ENCODE measurements at regions not wholly inside any gene's neighbourhood (a gene's known extent, or its start where the extent isn't known, plus 50 kb on each side); places are given as distances from the start of the nearest gene placed in this dataset.

DNA sequence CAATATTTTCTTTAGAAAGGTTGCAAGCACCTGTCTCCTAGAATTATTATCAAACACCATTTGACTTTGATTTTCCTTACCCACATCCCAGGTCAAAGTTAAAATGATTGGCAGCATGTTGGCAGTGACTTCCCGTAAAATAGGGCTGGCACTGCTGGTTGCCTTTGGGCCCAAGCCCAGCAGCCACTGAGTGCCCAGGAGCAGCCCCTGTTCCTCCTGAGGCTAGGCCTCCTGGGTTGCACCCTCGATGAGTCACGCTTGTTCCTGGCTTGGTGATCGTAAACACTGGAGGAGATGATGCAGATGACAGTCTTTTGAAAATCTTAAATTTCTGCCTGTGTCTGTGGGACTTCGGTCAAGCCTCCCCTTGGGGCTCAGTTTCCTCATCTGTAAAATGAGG, 290.0 kb downstream of the TLE3 start:
- Histone ChIP-seq H3K4me3 (no peak overlapping the region), H3K27me3 (no peaks in the 10 kb centered on the region), H3K27ac (no peak overlapping the region), H3K4me1 (ENCODE audit: insufficient read depth) (no peaks in the 10 kb centered on the region), H3K36me3 (no peaks in the 10 kb centered on the region), H3K9me3 (no peaks in the 10 kb centered on the region)
- TF ChIP-seq POLR2A (IDR thresholded peaks at IDR 0.05) (no peak), EP300 (IDR thresholded peaks at IDR 0.05) (no peak)
- TF ChIP-seq, protein P1, sequence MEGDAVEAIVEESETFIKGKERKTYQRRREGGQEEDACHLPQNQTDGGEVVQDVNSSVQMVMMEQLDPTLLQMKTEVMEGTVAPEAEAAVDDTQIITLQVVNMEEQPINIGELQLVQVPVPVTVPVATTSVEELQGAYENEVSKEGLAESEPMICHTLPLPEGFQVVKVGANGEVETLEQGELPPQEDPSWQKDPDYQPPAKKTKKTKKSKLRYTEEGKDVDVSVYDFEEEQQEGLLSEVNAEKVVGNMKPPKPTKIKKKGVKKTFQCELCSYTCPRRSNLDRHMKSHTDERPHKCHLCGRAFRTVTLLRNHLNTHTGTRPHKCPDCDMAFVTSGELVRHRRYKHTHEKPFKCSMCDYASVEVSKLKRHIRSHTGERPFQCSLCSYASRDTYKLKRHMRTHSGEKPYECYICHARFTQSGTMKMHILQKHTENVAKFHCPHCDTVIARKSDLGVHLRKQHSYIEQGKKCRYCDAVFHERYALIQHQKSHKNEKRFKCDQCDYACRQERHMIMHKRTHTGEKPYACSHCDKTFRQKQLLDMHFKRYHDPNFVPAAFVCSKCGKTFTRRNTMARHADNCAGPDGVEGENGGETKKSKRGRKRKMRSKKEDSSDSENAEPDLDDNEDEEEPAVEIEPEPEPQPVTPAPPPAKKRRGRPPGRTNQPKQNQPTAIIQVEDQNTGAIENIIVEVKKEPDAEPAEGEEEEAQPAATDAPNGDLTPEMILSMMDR (IDR thresholded peaks at IDR 0.05): no peak
- WGBS, 3 donors: 69 to 78% (median 75%) methylated on average over 5 of the region's 5 CpGs
- intact Hi-C loops (cut with DNase I): no loop called here
- DNase-seq: no peak

DNA sequence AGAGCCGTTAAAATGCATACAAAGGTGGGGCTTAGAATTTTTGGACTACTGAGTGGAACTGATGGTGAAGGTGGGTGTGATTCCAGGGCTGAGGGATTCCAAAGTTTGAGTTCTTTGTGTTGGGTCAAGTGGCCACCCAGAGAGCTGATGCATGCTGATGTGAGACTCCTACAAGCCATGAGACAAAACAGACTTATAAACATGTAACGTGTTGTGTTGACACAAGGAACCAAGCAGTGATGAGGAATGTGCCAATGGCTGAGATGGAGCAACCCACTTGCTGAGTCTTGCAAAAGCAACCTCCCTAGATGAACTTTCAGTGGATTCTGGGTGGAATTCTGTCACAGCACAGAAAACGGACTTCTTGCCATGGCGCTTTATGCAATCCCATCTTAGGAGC, 289.0 kb downstream of the TLE3 start:
- intact Hi-C loops (cut with DNase I): no loop called here
- Histone ChIP-seq H3K36me3 (no peaks in the 10 kb centered on the region), H3K4me3 (no peak overlapping the region), H3K4me1 (ENCODE audit: insufficient read depth) (no peaks in the 10 kb centered on the region), H3K27ac (no peak overlapping the region), H3K27me3 (no peaks in the 10 kb centered on the region), H3K9me3 (no peaks in the 10 kb centered on the region)
- DNase-seq: no peak
- TF ChIP-seq, protein P1 (IDR thresholded peaks at IDR 0.05): no peak
- TF ChIP-seq POLR2A (IDR thresholded peaks at IDR 0.05): no peak
- TF ChIP-seq EP300 (IDR thresholded peaks at IDR 0.05): no peak
- 77 to 85% (median 83%) methylated on average over 4 of the region's 4 CpGs for WGBS, 3 donors

DNA sequence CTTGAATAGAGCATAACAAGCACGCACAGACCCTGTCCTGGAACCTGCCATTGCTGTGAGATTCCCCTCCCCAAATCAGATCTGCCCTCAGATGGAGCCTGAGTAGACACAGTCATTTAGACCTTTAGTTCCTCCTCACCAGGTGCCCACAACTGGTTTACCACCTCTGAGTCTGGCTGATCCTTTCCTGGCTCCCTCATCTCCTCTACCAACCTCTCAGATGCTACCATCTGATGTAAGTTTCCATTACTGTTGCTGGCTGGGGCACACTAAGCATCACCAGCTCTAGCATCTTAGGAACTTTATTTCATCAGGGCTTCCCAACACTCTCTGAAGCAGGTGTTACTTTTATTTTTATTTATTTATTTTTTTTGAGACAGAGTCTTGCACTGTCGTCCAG, 288.3 kb downstream of the TLE3 start:
- intact Hi-C loops (cut with DNase I): no loop called here
- Histone ChIP-seq H3K4me1 (ENCODE audit: insufficient read depth) (no peaks in the 10 kb centered on the region), H3K4me3 (no peak overlapping the region), H3K36me3 (no peaks in the 10 kb centered on the region), H3K27ac (no peak overlapping the region), H3K9me3 (no peaks in the 10 kb centered on the region), H3K27me3 (no peaks in the 10 kb centered on the region)
- WGBS, 3 donors: 85 to 93% (median 90%) methylated on average over 2 of the region's 2 CpGs
- no peak for DNase-seq
- TF ChIP-seq EP300 (IDR thresholded peaks at IDR 0.05): no peak
- TF ChIP-seq, protein P1 (IDR thresholded peaks at IDR 0.05): no peak
- TF ChIP-seq POLR2A (IDR thresholded peaks at IDR 0.05): no peak

DNA sequence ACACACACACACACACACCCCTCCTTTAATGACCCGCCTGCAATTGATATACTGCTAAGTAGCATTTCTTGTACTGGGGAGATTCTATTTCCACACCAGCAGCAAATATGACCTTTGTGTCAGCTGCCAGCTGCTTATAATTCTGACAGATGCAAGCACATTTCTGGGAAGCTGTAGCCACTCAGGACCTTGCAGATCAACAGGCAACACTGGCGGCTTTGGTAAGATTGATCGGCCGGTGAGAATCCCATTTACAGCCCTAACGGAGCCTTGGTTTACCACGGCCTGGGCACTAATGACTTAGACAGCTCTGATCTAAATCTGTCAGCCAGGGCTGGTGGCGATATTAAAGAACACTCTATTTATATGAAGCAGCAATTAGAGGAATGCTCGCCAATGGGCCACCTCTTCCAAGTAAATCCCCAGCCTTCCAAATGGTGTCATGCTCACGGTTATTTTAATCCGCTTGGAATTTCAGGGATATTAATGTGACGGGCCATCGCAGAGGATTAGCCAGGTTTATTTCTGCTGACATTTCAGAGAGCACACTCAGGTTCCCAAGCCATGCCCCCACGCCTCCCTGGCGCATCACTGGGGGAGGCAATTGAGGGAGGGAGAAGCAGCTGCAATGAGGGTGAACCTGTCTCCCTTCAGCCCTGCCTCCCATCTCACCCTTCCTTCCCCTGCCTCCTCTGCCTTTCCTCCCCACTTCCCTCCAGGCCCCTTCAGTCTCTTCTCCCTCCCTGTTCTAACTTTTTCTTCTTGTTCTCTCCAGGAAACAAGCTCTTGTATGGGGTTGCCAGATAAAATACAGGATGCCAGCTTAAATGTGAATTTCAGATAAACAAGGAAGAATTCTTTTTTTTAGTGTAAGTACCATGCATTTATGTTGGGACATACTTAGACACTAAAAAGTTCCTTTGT, 287.0 kb downstream of the TLE3 start:
- Histone ChIP-seq H3K9me3 (no peaks in the 10 kb centered on the region), H3K4me1 (ENCODE audit: insufficient read depth) (no peaks in the 10 kb centered on the region), H3K4me3 (no peak overlapping the region), H3K27me3 (no peaks in the 10 kb centered on the region), H3K27ac (no peak overlapping the region), H3K36me3 (no peaks in the 10 kb centered on the region)
- no peak for DNase-seq
- TF ChIP-seq EP300 (IDR thresholded peaks at IDR 0.05) (no peak), POLR2A (IDR thresholded peaks at IDR 0.05) (no peak)
- TF ChIP-seq, protein P1 (IDR thresholded peaks at IDR 0.05): no peak
- 77 to 81% (median 79%) methylated on average over 14 of the region's 14 CpGs for WGBS, 3 donors
- intact Hi-C loops (cut with DNase I): no loop called here
